Neuronal stem cell (in vitro differentiated cells): ENCODE measurements at regions not wholly inside any gene's neighbourhood (a gene's known extent, or its start where the extent isn't known, plus 50 kb on each side); places are given as distances from the start of the nearest gene placed in this dataset.

Experiments used
- DNase-seq: peaks from one replicate; pipeline ENCODE4 v3.0.0-alpha.2; 2013; ENCODE audit warnings: low spot score
- H2AFZ ChIP-seq: one replicate; pipeline ENCODE4 v1.6.1; 2013; ENCODE audit warnings: mild to moderate bottlenecking, low read length, inconsistent platforms
- H2AK5ac ChIP-seq: 2 replicates; pipeline ENCODE4 v1.6.1; 2013; ENCODE audit warnings: low read depth, mild to moderate bottlenecking, inconsistent platforms, low read length, moderate library complexity, mixed read lengths
- H2BK120ac ChIP-seq: 2 replicates; pipeline ENCODE4 v1.6.1; 2013; ENCODE audit warnings: low read depth, mild to moderate bottlenecking, inconsistent platforms, low read length, moderate library complexity, mixed read lengths
- H2BK12ac ChIP-seq: one replicate; pipeline ENCODE4 v1.6.1; 2013; ENCODE audit warnings: low read length, inconsistent platforms
- H2BK15ac ChIP-seq: 2 replicates; pipeline ENCODE4 v1.6.1; 2013; ENCODE audit warnings: mild to moderate bottlenecking, low read length, inconsistent platforms, mixed read lengths
- H2BK5ac ChIP-seq: one replicate; pipeline ENCODE4 v1.6.1; 2013; ENCODE audit warnings: inconsistent platforms, mild to moderate bottlenecking, low read length, moderate library complexity
- H3K14ac ChIP-seq: one replicate; pipeline ENCODE4 v1.6.1; 2013; ENCODE audit warnings: low read length, inconsistent platforms
- H3K18ac ChIP-seq: 2 replicates; pipeline ENCODE4 v1.6.1; 2013; ENCODE audit warnings: low read length, inconsistent platforms
- H3K23ac ChIP-seq: 2 replicates; pipeline ENCODE4 v1.6.1; 2013; ENCODE audit warnings: low read depth, mild to moderate bottlenecking, mixed read lengths, low read length, inconsistent platforms; ENCODE audit not compliant: poor library complexity
- H3K27ac ChIP-seq: replicated peaks from 3 replicates; pipeline ENCODE4 v1.5.1; 2013; ENCODE audit warnings: low read length, inconsistent platforms
- H3K27me3 ChIP-seq, 3 experiments: 2 replicates each; pipeline ENCODE4 v1.6.1; 2013; ENCODE audit warnings: low read length in 3 of 3, mild to moderate bottlenecking in 2 of 3, inconsistent platforms in 1 of 3, low read depth in 1 of 3, mixed read lengths in 1 of 3, moderate library complexity in 1 of 3; ENCODE audit not compliant: control insufficient read depth in 3 of 3, insufficient read depth in 3 of 3
- H3K36me3 ChIP-seq, 2 donors: replicated peaks in 1 of 2; 2 replicates each; pipeline ENCODE4 v1.6.1; 2013; ENCODE audit warnings: low read length in 2 of 2; ENCODE audit not compliant: control insufficient read depth in 2 of 2, insufficient read depth in 2 of 2
- H3K4ac ChIP-seq: 2 replicates; pipeline ENCODE4 v1.6.1; 2013; ENCODE audit warnings: inconsistent platforms, mild to moderate bottlenecking, low read length, moderate library complexity
- H3K4me1 ChIP-seq, 2 donors: 1 replicate in 1 of 2; 2 replicates in 1 of 2; pipeline ENCODE4 v1.6.1; 2013; ENCODE audit warnings: low read length in 2 of 2, low read depth in 1 of 2; ENCODE audit not compliant: control insufficient read depth in 2 of 2, insufficient read depth in 1 of 2
- H3K4me2 ChIP-seq: one replicate; pipeline ENCODE4 v1.6.1; 2013; ENCODE audit warnings: mild to moderate bottlenecking, low read length, inconsistent platforms; ENCODE audit not compliant: insufficient read depth, poor library complexity, severe bottlenecking
- H3K4me3 ChIP-seq, 2 donors: 2 replicates each; pipeline ENCODE4 v1.5.1; 2013; ENCODE audit warnings: low read length in 2 of 2, mild to moderate bottlenecking in 2 of 2, inconsistent platforms in 1 of 2, moderate library complexity in 1 of 2
- H3K79me1 ChIP-seq: one replicate; pipeline ENCODE4 v1.6.1; 2013; ENCODE audit warnings: low read depth, mild to moderate bottlenecking, inconsistent platforms, low read length, moderate library complexity
- H3K9ac ChIP-seq: one replicate; pipeline ENCODE4 v1.6.1; 2013; ENCODE audit warnings: mild to moderate bottlenecking, low read depth, low read length, inconsistent platforms; ENCODE audit not compliant: poor library complexity
- H3K9me3 ChIP-seq, 2 donors: replicated peaks in 1 of 2; 2 replicates each; pipeline versions ENCODE3 to v1.6.1; 2013; ENCODE audit warnings: low read length in 2 of 2, mild to moderate bottlenecking in 2 of 2, inconsistent platforms in 1 of 2, low read depth in 1 of 2, mixed read lengths in 1 of 2, moderate library complexity in 1 of 2; ENCODE audit not compliant: control insufficient read depth in 2 of 2, insufficient read depth in 1 of 2
- H4K8ac ChIP-seq: one replicate; pipeline ENCODE4 v1.6.1; 2013; ENCODE audit warnings: low read depth, mild to moderate bottlenecking, inconsistent platforms, low read length, moderate library complexity
- H4K91ac ChIP-seq: one replicate; pipeline ENCODE4 v1.6.1; 2013; ENCODE audit warnings: low read length, low read depth, mild to moderate bottlenecking, inconsistent platforms; ENCODE audit not compliant: poor library complexity
- WGBS, 2 donors: extraction: QIAGEN DNeasy Blood & Tissue Kit; methylation state at CpG; one replicate each; pipeline ENCODE4 v1.1.7; 2013; ENCODE audit warnings: missing lambda C conversion rate in 2 of 2, mixed read lengths in 1 of 2; ENCODE audit not compliant: insufficient read length in 2 of 2, insufficient replicate concordance in 1 of 2; ENCODE audit errors: extremely low coverage in 2 of 2; 5-methylcytosine and 5-hydroxymethylcytosine counted together

GRCh38 chr3:152706991-152707713 lies 127.8 kb upstream of the P2RY1 start:
- Histone ChIP-seq H2BK120ac (no peak overlapping the region), H4K8ac (no peak overlapping the region), H3K18ac (no peak overlapping the region), H3K9me3 (no peaks in the 10 kb centered on the region), H4K91ac (no peak overlapping the region), H3K27me3 (no peaks in the 10 kb centered on the region), H2AK5ac (no peak overlapping the region), H2BK12ac (no peak overlapping the region), H2BK5ac (no peak overlapping the region), H3K4me3 (no peak overlapping the region), H3K14ac (no peak overlapping the region), H2BK15ac (no peak overlapping the region), H3K23ac (no peak overlapping the region), H3K9ac (no peak overlapping the region), H2AFZ (no peak overlapping the region), H3K27ac (no peak overlapping the region), H3K4me1 (no peaks in the 10 kb centered on the region), H3K79me1 (no peaks in the 10 kb centered on the region), H3K4ac (no peak overlapping the region), H3K4me2 (no peak overlapping the region), H3K36me3 (no peaks in the 10 kb centered on the region)
- WGBS, 2 donors, result no CpG with 5 or more reads among the region's 4 CpGs
- DNase-seq, result no peak

- H3K27ac ChIP-seq, result no peak overlapping the region
- H3K23ac ChIP-seq, result no peak overlapping the region
- no peak overlapping the region for H2AK5ac ChIP-seq
Measured at GRCh38 chr3:152709659-152710058, 125.3 kb upstream of the P2RY1 start.

GRCh38 chr3:152710549-152710948 lies 124.4 kb upstream of the P2RY1 start:
- Histone ChIP-seq H4K91ac (no peak overlapping the region), H3K27ac (no peak overlapping the region), H3K14ac (no peak overlapping the region), H2AK5ac (no peak overlapping the region), H3K4me1 (peaks cover 0 to 5% of the 10 kb centered on the region in 2 donors), H3K9ac (no peak overlapping the region), H3K36me3 (no peaks in the 10 kb centered on the region), H3K23ac (no peak overlapping the region), H2BK5ac (no peak overlapping the region), H2BK12ac (no peak overlapping the region), H3K4ac (no peak overlapping the region), H2BK15ac (no peak overlapping the region), H3K9me3 (no peaks in the 10 kb centered on the region), H3K18ac (no peak overlapping the region), H3K4me3 (no peak overlapping the region), H3K4me2 (no peak overlapping the region), H2BK120ac (no peak overlapping the region), H3K79me1 (no peaks in the 10 kb centered on the region), H2AFZ (no peak overlapping the region), H3K27me3 (no peaks in the 10 kb centered on the region), H4K8ac (no peak overlapping the region)
- DNase-seq, result no peak
- WGBS, 2 donors, result no CpG with 5 or more reads among the region's 3 CpGs

More at GRCh38 chr3:152709659-152710058, 125.3 kb upstream of the P2RY1 start:
- H3K9ac ChIP-seq, result no peak overlapping the region
- no CpG with 5 or more reads among the region's 3 CpGs for WGBS, 2 donors
- H3K27me3 ChIP-seq, result no peaks in the 10 kb centered on the region
- no peak overlapping the region for H2BK15ac ChIP-seq
- H4K8ac ChIP-seq, result no peak overlapping the region
- H3K18ac ChIP-seq, result no peak overlapping the region
- no peak for DNase-seq
- no peak overlapping the region for H2BK120ac ChIP-seq
- H3K14ac ChIP-seq, result no peak overlapping the region
- no peak overlapping the region for H3K4me2 ChIP-seq
- no peaks in the 10 kb centered on the region for H3K36me3 ChIP-seq
- H3K9me3 ChIP-seq, result no peaks in the 10 kb centered on the region
- no peak overlapping the region for H2AFZ ChIP-seq
- H2BK5ac ChIP-seq, result no peak overlapping the region
- H3K4ac ChIP-seq, result no peak overlapping the region
- peaks cover 0 to 3% of the 10 kb centered on the region in 2 donors for H3K4me1 ChIP-seq
- H4K91ac ChIP-seq, result no peak overlapping the region
- H2BK12ac ChIP-seq, result no peak overlapping the region
- H3K4me3 ChIP-seq, result no peak overlapping the region
- no peaks in the 10 kb centered on the region for H3K79me1 ChIP-seq

- H3K4me1 ChIP-seq, result peaks cover 0 to 8% of the 10 kb centered on the region in 2 donors
- no peak overlapping the region for H3K23ac ChIP-seq
- H2BK5ac ChIP-seq, result no peak overlapping the region
- H3K36me3 ChIP-seq, result no peaks in the 10 kb centered on the region
- no peak overlapping the region for H4K91ac ChIP-seq
- no peak overlapping the region for H3K18ac ChIP-seq
- no peak for DNase-seq
- no peak overlapping the region for H2AFZ ChIP-seq
- no peak overlapping the region for H3K4ac ChIP-seq
- no peak overlapping the region for H3K4me2 ChIP-seq
- H2BK12ac ChIP-seq, result no peak overlapping the region
- no peak overlapping the region for H3K27ac ChIP-seq
- H3K4me3 ChIP-seq, result no peak overlapping the region
- no peak overlapping the region for H4K8ac ChIP-seq
- no peaks in the 10 kb centered on the region for H3K79me1 ChIP-seq
- no peak overlapping the region for H3K9ac ChIP-seq
- no peak overlapping the region for H2BK15ac ChIP-seq
- H3K27me3 ChIP-seq, result no peaks in the 10 kb centered on the region
- H2BK120ac ChIP-seq, result no peak overlapping the region
- no peak overlapping the region for H2AK5ac ChIP-seq
- no peak overlapping the region for H3K14ac ChIP-seq
- H3K9me3 ChIP-seq, result no peaks in the 10 kb centered on the region
Measured at GRCh38 chr3:152713989-152714388, 120.9 kb upstream of the P2RY1 start.
